H1 (cell line): ENCODE measurements at regions not wholly inside any gene's neighbourhood (a gene's known extent, or its start where the extent isn't known, plus 50 kb on each side); places are given as distances from the start of the nearest gene placed in this dataset.

Experiments
- BACH1 ChIP-seq: IDR thresholded peaks from 2 replicates; pipeline ENCODE4 v1.6.1; 2012; ENCODE audit warnings: low read length, improper control_type of control experiment
- CBX5 ChIP-seq: fragments of 300-800, 300-1000 bp; sonication (generic); IDR thresholded peaks from 2 replicates; pipeline ENCODE4 v1.7.1; 2016; ENCODE audit warnings: antibody characterized with exemption, low read length, low read depth
- CBX8 ChIP-seq: fragments of 300-800, 300-1000 bp; sonication (generic); IDR thresholded peaks from 2 replicates; pipeline ENCODE4 v1.7.1; 2016; ENCODE audit warnings: low read depth, low read length, borderline replicate concordance
- KDM4A ChIP-seq: IDR thresholded peaks from one replicate; pipeline ENCODE4 v1.7.1; 2012; ENCODE audit warnings: low read depth, mild to moderate bottlenecking, moderate library complexity, low read length, inconsistent platforms; ENCODE audit not compliant: severe bottlenecking
- RAD21 ChIP-seq, 2 experiments: IDR thresholded peaks in 1 of 2; conservative IDR thresholded peaks in 1 of 2; 2 replicates each; pipeline ENCODE4 v1.6.1; 2011; ENCODE audit warnings: low read depth in 2 of 2, low read length in 2 of 2, improper control_type of control experiment in 1 of 2, inconsistent platforms in 1 of 2, mild to moderate bottlenecking in 1 of 2, moderate library complexity in 1 of 2
- SUZ12 ChIP-seq: fragments of 200-600 bp; sonication (generic); IDR thresholded peaks from 2 replicates; pipeline ENCODE4 v1.6.1; 2012; ENCODE audit warnings: mild to moderate bottlenecking, inconsistent platforms, low read length, moderate library complexity, mixed read lengths
- TAF7 ChIP-seq: optimal IDR thresholded peaks from 2 replicates; pipeline ENCODE3; 2011; ENCODE audit warnings: low read depth, mild to moderate bottlenecking, inconsistent platforms, low read length, moderate library complexity, borderline replicate concordance

DNA sequence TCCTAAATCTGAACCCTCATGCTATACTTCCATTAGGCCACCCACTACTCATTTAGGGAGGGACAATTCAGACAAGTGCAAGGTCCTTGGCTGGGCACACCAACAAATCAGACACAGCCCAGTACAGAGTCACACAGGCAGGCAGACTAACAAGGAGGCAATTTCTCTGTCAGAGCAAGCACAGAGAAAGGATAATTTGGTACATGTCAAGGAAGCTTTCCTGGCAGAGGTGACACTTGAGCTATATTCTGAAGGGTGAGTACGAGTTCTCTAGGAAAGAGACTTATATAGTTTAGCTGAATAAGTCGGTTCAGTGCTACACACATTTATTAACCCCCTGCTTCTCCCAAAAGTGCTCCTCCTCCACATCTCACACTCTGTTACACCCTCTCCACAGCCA is 455.9 kb downstream of the OMA1 start (continued):
- TF ChIP-seq CBX5 (no peak), CBX8 (no peak), TAF7 (no peak), SUZ12 (no peak), RAD21 (IDR thresholded peaks at IDR 0.05 in 1 of 2, conservative IDR thresholded peaks at IDR 0.05 in 1 of 2; ENCODE audit: low read depth in 2 of 2, low read length in 2 of 2) (no peak), KDM4A (no peak), BACH1 (no peak)
